GM12892 (cell line): ENCODE measurements at regions not wholly inside any gene's neighbourhood (a gene's known extent, or its start where the extent isn't known, plus 50 kb on each side); places are given as distances from the start of the nearest gene placed in this dataset.
"Not testable (repeated sequence)": the region's sequence is repeated elsewhere in the genome, so short reads cannot be mapped to it uniquely, and the experiment has no call there.

Experiments used
- DNase-seq: peaks from one replicate; pipeline ENCODE4 v3.0.0; 2011; ENCODE audit not compliant: insufficient read length
- FAIRE-seq: peaks from 2 replicates; lab custom pipeline; 2011; peaks lifted over from hg19 to GRCh38; lab: Jason Lieb, UNC
- POLR2A ChIP-seq: IDR thresholded peaks from 2 replicates; pipeline ENCODE4 v1.6.1; 2011; ENCODE audit warnings: low read depth, low read length, control low read depth
- POLR2AphosphoS5 ChIP-seq: IDR thresholded peaks from 2 replicates; pipeline ENCODE4 v1.6.1; 2011; ENCODE audit warnings: low read depth, low read length, control low read depth
- TAF1 ChIP-seq: IDR thresholded peaks from 2 replicates; pipeline ENCODE4 v1.6.1; 2011; ENCODE audit warnings: low read depth, mild to moderate bottlenecking, control low read depth, low read length, borderline replicate concordance

- TF ChIP-seq POLR2AphosphoS5 = no peak
- FAIRE-seq (no peak), DNase-seq (no peak)
Measured at GRCh38 chr1:72434070-72434469, 151.7 kb upstream of the NEGR1 start.

DNA sequence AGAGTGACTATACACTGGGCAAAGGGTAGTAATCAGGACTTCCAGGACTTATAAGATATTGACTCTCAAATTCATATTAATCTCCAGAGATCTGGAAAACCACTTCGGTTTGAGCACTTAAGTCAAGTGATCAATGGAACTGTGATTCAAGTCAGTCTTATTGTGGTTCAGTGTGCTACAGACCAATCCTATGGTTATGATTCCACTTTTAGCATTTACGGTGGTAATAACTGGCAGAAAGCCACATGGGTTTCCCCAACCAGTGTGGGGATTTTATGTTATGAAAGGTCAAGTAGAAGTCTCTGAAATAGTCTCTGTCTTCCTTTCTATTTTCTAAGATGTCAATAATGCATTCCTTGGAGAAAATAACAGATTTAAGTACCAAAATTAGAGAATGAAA is 151.3 kb upstream of the NEGR1 start:
- TF ChIP-seq POLR2A = no peak
- TF ChIP-seq POLR2AphosphoS5 = no peak
- no peak for TF ChIP-seq TAF1
- no peak for FAIRE-seq
- no peak for DNase-seq

DNA sequence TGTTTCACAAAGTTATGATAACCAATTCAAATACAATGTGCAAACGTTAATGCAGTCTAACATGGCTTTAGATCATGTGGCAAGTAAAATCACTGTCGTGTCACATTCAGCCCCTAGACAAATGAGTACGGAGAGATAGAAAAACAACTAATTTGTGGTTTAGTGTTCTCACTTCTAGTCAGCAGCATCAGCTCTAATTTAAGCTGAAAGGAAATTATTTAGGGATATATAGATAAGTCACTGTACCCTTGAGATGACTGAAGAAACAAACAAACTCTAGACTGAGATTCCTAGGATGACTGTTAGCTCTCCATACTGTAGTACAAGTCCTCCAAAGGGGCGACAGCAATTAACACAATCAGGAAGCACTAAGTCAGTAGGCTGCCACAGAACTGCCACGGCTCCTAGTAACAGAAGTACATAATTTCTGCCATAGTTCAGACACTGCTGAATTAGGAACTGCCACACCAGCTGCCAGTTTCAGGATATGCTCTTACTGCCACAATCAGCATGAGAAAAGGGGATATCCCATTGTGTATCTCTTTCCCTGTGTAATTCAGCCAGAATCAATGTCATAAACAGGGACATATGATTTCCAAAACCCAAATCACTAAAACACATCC is 150.4 kb upstream of the NEGR1 start:
- DNase-seq = no peak
- no peak for TF ChIP-seq POLR2A
- TF ChIP-seq TAF1 = no peak
- no peak for TF ChIP-seq POLR2AphosphoS5
- no peak for FAIRE-seq

DNA sequence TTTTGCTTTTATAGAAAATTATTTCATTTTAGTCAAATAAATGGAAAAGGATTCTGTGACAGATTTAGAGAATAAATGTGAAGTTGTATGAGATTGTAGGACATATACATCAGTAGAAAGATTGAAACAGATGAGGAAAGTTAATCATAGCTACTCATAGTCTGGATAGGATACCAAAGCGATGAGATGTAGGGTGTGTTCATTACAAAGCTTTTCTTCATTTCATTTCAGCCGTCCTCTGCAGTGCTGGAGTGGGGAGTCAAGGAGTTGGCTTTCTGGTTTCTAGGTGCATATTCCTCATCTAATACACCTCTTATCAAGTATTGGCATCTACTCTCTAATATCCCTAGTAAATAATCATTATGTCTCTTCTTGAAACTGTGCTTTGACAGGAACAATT is 149.5 kb upstream of the NEGR1 start:
- no peak for DNase-seq
- TF ChIP-seq POLR2A = no peak
- no peak for TF ChIP-seq TAF1
- TF ChIP-seq POLR2AphosphoS5 = no peak
- no peak for FAIRE-seq

DNA sequence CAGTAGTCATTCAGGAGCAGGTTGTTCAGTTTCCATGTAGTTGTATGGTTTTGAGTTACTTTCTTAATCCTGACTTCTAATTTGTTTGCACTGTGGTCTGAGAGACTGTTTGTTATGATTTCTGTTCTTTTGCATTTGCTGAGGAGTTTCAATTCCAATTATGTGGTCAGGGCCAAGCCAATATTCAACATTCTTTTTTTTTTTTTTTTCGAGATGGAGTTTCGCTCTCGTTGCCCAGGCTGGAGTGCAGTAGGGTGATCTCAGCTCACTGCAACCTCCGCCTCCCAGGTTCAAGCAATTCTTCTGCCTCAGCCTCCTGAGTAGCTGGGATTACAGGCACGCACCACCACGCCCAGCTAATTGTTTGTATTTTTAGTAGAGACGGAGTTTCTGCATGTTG is 145.9 kb upstream of the NEGR1 start:
- not testable (repeated sequence) for DNase-seq, FAIRE-seq

GRCh38 chr1:72419229-72419628 is 136.9 kb upstream of the NEGR1 start:
- DNase-seq (no peak), FAIRE-seq (no peak)
- no peak for TF ChIP-seq POLR2A
- no peak for TF ChIP-seq TAF1
- TF ChIP-seq POLR2AphosphoS5 = no peak

- DNase-seq (no peak), FAIRE-seq (no peak)
- no peak for TF ChIP-seq POLR2AphosphoS5
- TF ChIP-seq POLR2A = no peak
- no peak for TF ChIP-seq TAF1
Measured at GRCh38 chr1:72412286-72412685, 129.9 kb upstream of the NEGR1 start.

- TF ChIP-seq POLR2AphosphoS5 = no peak
- FAIRE-seq (no peak), DNase-seq (no peak)
Measured at GRCh38 chr1:72399807-72400206, 117.5 kb upstream of the NEGR1 start.

DNA sequence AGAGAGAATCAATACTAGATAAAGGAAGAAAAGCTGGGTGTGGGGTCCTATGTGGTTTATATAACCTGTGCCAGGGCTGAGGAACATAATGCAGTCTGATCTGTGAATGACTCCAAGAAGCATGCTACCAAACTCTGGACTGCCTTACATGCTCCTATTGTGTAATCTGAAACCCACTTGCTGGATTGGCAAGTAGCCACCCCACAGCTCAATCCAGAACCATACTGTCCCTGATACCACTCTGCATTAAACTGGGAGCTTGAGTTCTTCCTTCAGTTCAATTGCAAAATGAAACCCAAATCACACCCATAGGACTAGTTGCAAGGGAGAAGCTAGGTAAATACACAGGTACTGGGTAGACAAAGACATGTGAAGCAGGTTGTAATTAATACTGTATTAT is 115.4 kb upstream of the NEGR1 start:
- no peak for DNase-seq
- TF ChIP-seq POLR2AphosphoS5 = no peak
- no peak for TF ChIP-seq TAF1
- no peak for TF ChIP-seq POLR2A

DNA sequence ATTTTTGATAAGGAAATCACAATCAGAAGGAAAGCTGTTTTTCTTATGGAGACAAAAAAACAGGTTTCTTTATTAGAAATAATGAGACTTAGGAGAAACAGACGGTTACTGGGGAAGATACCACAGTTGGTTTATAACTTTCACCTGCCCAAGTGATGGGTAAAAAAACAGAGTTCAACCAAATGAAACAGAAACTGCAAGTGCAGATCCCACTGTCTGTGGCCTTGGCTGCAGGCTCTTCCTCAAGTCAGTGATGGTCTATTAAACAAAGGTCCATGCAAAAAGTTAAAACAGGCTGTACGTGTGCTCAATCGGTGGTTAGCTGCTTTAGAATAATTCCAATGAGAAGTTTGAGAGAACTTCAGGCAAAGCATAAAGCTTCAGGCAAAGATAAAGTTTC is 112.1 kb upstream of the NEGR1 start:
- TF ChIP-seq TAF1 (no peak), POLR2AphosphoS5 (no peak), POLR2A (no peak)
- no peak for FAIRE-seq
- no peak for DNase-seq

More for the DNA sequence above, 115.4 kb upstream of the NEGR1 start:
- FAIRE-seq = no peak

DNA sequence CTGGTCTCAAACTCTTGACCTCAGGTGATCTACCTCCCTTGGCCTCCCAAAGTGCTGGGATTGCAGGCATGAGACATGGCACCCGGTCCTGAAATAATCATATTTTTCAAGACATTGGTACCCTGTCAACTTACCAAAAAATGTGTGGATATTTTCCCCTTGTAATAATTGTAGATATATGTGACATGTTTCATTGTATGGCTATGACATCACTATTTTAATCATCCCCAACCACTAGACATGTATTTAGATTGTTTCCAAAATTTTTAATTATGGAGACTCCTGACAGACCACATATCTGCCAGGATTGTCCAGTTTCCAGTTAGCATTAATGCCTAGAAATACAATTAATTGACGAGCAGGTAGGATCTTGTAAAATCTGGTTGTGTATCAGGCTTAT is 96.7 kb upstream of the NEGR1 start:
- DNase-seq = no peak
- TF ChIP-seq POLR2A = no peak
- TF ChIP-seq TAF1 = no peak
- TF ChIP-seq POLR2AphosphoS5 = no peak
- FAIRE-seq = no peak

DNA sequence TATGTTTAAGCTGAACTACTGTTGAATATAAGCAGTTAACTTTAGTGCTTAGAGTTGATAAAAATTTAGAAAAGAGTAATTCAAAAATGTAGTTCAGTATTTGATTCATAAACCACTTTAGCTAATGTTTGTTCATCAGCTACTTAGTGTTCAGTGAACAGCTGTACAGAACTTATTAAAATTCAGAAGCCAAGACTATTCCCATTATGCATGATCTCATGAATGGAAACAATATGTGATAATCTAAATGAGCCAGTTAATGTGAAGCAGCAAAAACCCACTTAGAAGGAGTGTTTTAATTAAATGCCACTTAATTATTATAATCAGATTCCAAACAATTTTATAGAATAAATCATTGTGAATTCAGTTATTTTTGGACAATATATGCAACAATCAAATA is 92.9 kb upstream of the NEGR1 start:
- no peak for FAIRE-seq
- no peak for TF ChIP-seq POLR2AphosphoS5
- no peak for TF ChIP-seq TAF1
- no peak for TF ChIP-seq POLR2A
- DNase-seq = no peak
